ENCODE measurements at regions not wholly inside any gene's neighbourhood (a gene's known extent, or its start where the extent isn't known, plus 50 kb on each side); places are given as distances from the start of the nearest gene placed in this dataset.

DNA sequence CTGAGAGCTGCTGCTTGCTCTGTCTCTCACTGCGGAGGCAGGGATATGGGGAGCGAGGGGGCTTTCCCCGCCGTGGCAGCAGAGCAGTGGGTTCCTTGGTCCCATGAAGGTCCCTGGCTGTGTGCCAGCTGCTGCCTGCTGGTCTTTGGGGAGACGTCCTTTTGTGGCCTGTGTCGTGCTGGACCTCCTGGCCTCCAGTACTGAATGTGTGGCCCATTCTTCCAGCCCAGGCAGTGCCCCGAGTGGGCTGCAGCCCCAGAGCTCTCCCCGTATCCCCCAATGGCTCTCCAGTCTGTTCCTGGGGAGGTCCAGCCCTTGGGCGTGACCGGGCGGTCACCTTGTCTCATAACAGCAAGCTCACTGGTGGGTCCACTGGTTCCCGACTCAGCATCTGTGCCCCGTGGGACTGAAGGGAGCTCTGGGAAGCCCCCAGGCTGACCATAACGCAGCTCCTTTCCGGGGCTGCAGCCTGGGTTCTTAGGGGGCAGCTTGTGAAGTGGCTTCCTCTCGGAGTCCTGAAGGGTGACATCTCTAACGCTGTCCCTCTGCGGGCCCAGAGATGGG, 115.6 kb downstream of the SMIM20 start:
- TF ChIP-seq, protein P1, sequence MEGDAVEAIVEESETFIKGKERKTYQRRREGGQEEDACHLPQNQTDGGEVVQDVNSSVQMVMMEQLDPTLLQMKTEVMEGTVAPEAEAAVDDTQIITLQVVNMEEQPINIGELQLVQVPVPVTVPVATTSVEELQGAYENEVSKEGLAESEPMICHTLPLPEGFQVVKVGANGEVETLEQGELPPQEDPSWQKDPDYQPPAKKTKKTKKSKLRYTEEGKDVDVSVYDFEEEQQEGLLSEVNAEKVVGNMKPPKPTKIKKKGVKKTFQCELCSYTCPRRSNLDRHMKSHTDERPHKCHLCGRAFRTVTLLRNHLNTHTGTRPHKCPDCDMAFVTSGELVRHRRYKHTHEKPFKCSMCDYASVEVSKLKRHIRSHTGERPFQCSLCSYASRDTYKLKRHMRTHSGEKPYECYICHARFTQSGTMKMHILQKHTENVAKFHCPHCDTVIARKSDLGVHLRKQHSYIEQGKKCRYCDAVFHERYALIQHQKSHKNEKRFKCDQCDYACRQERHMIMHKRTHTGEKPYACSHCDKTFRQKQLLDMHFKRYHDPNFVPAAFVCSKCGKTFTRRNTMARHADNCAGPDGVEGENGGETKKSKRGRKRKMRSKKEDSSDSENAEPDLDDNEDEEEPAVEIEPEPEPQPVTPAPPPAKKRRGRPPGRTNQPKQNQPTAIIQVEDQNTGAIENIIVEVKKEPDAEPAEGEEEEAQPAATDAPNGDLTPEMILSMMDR (IDR thresholded peaks at IDR 0.05): no peak

DNA sequence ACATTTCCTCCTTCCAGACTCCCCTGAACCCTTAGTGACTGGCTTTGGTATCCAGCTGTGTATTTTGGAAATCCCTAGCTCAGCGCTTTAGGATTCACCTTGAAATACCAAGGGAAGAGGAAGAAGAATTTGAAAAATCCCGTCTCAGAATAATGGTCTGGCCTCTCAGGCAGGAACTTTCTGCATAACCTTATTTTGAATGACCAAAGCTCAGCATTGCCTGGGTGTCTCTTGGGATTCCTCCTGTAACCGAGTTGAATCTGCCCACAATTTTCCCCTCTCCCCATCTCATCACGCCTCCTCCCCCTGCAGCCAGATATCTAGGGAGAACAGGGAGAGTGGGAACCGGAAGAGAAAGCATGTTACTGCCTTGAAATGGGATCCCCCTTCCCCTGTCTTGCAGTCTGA, 116.2 kb downstream of the SMIM20 start:
- TF ChIP-seq, protein P1 (IDR thresholded peaks at IDR 0.05): no peak

DNA sequence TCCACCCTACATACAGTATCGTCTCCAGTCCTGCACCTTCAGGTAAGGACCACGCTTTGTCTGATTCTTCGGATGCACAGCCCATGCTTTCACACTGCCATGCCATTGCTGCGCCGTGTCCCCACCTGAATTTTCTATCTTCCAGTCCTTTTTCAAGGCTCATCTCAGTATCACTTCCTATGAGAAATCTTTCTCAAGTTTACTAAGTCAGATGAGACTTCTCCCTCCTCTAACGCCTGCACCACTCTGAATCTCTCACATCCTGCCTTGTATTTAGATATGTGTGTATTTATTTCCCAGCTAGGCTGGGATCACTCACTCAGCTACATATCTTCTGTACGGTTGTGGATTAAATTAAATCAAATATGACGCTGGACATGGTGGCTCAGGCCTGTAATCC, 116.8 kb downstream of the SMIM20 start:
- TF ChIP-seq, protein P1 (IDR thresholded peaks at IDR 0.05): no peak

DNA sequence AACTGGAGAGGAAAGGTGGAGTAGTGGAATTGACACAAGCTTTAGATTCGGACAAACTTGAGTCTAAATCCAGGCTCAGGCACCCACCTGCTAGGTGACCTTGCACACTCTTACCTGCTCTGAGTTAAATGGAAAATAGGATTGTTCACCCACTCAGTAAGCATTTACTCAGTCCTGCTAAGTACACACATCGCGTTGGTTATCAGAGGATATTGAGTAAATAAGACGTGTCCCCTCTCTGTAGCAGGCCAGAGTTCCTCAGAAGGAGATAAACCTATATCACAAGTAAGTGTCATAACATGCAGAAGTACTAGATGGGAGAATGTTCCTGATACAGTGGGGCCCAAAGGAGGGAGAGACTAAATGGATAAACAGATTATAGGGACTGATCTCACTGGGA, 117.7 kb downstream of the SMIM20 start:
- TF ChIP-seq, protein P1 (IDR thresholded peaks at IDR 0.05): no peak

DNA sequence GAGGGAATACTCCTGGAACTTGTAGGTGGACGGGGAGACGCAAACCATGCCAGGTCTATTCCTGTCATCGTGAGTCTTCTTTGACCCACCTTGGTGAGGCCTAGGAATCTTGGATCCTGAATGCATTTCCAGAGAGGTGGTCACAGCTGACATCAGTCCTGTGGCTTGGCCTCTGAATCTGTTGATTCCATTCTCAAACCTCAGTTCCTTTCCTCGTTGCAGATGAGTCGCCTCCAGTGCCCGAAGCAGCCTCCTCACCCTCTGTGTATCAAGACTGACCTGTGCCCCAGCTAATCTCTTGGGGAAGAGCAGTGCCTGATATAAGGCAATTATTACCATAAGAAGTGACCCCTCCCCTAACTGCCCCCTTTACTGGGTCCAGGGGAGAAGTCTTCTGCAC, 118.1 kb downstream of the SMIM20 start:
- TF ChIP-seq, protein P1 (IDR thresholded peaks at IDR 0.05): no peak

DNA sequence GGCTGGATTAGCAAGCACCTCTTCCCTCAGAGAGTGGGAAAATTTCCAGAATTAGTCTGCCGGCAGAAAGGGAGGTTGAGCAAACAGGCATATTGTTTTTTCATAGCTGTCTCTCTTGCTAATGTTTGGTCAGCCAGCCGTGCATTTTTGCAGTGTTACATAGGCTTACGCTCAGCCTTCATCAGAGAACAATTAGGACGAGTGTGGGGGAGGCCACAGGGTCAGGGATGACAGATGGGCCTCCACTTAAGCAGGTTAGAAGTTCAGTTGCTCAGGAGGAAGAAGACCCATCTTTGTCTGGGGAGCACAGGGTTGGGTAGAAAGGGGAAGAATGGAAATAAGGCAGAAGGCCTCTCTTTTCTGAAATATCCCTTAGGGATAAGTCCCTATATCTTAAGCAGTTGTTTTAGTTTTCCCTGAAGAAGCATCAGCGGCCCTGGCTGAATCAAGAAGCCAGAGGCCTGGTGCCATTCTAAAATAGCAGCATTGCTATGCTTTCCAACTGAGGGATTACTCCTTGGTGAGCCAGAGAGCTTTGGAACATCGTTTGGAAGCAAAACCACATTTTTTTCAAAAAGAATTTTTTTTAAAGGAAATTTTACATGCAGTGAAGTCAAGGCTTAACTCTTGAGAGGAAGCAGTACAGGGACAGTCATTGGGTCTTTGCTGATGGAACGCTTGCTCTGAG, 118.8 kb downstream of the SMIM20 start:
- TF ChIP-seq, protein P1 (IDR thresholded peaks at IDR 0.05): no peak

DNA sequence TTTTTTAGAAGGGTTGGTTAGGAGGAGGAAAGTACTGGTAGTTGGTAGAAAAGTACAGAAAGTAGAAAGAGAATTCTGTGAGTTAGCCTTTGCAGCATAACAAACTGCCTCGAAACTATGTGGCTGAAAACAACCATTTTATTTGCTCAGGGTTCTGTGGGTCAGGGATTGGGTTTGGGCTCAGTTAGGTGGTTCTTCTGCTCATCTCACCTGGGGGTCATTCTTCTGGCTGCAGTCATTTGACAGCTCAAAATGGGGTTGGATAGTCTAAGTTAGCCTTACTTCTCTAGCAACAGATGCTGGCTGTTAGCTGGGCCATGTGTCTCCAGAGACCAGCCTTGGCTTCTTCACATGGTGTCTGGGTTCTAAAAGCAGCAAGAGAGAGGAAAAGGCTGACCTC, 119.4 kb downstream of the SMIM20 start:
- TF ChIP-seq, protein P1 (IDR thresholded peaks at IDR 0.05): no peak
